ENCODE measurements at regions not wholly inside any gene's neighbourhood (a gene's known extent, or its start where the extent isn't known, plus 50 kb on each side); places are given as distances from the start of the nearest gene placed in this dataset.

DNA sequence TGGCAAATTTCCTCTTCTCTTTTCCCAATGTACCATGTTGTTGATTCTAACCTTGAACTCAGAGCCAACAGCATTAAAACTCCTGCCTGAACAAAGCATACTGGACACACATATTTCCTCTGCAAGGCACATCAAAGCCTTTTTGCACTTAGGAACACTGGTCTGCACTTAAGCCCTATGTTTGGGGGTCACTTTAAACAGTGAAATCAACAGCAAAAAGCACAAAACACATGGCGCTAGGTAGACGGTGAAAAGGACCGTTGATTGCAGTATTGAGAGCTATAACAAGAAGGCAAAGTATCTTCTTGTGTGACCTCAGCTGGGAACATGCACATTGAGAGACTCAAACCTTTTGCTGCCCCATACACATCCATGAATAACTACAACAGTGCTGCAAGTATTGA, 83.9 kb upstream of the SH3BP4 start (continued):
- TF ChIP-seq, protein P1, sequence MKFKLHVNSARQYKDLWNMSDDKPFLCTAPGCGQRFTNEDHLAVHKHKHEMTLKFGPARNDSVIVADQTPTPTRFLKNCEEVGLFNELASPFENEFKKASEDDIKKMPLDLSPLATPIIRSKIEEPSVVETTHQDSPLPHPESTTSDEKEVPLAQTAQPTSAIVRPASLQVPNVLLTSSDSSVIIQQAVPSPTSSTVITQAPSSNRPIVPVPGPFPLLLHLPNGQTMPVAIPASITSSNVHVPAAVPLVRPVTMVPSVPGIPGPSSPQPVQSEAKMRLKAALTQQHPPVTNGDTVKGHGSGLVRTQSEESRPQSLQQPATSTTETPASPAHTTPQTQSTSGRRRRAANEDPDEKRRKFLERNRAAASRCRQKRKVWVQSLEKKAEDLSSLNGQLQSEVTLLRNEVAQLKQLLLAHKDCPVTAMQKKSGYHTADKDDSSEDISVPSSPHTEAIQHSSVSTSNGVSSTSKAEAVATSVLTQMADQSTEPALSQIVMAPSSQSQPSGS (IDR thresholded peaks at IDR 0.05; ENCODE audit: low read length), result no peak
- TF ChIP-seq PML (IDR thresholded peaks at IDR 0.05; ENCODE audit: low read length) (no peak), NFYB (IDR thresholded peaks at IDR 0.05; ENCODE audit: insufficient read depth, low read depth, low read length) (no peak), IKZF1 (conservative IDR thresholded peaks at IDR 0.05) (no peak)

DNA sequence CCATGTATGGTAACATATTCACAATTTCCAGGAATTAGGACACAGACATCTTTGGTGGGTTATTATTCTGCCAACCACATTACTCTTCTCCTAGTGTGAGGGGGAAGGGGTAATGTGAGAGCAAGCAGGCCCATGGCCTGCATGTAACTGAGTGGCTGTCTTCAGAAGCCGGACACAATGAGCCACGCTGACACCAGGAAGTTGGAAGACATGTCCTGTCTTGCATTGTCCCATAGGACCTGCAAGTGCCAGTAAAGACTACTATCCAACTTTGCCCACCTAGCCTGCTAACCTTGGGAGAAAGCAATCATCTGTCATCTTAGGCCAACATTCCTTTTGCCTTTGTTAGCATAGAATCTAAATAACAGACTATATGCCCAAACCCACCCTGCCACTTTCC, 86.2 kb upstream of the SH3BP4 start:
- Histone ChIP-seq H3K4me3 (no peak overlapping the region), H3K36me3 (ENCODE audit: control insufficient read depth in 2 of 2, insufficient read depth in 2 of 2, low read length in 1 of 2) (no peaks in the 10 kb centered on the region), H3K27me3 (replicated peaks in 1 of 2; ENCODE audit: control insufficient read depth in 2 of 2, insufficient read depth in 2 of 2, low read length in 1 of 2) (no peaks in the 10 kb centered on the region), H3K9me3 (replicated peaks; ENCODE audit: control insufficient read depth, insufficient read depth, low read length) (no peaks in the 10 kb centered on the region; the same call in 2 of the 3 replicates), H3K4me2 (ENCODE audit: control insufficient read depth, insufficient read depth) (no peak overlapping the region), H3K27ac (ENCODE audit: control insufficient read depth, insufficient read depth) (no peak overlapping the region), H3K9ac (ENCODE audit: control insufficient read depth, insufficient read depth, low read length) (no peak overlapping the region), H3K79me2 (ENCODE audit: control insufficient read depth, insufficient read depth, low read length) (no peaks in the 10 kb centered on the region), H3K4me1 (ENCODE audit: control insufficient read depth, insufficient read depth, low read length) (no peaks in the 10 kb centered on the region), H4K20me1 (ENCODE audit: control insufficient read depth, insufficient read depth) (no peaks in the 10 kb centered on the region), H2AFZ (ENCODE audit: control insufficient read depth, low read depth, low read length) (no peak overlapping the region)
- BruUV-seq (replicated peaks), result no TSS peak
- in situ Hi-C loops (cut with MboI), result no loop called here
- ChIA-PET POLR2A (no interaction called here), RAD21 (ENCODE audit: unreplicated experiment) (no interaction called here), CTCF (no interaction called here), SMC1A (ENCODE audit: uncharacterized antibody, unreplicated experiment) (no interaction called here)
- no peak for DNase-seq (ENCODE audit: low read depth, low spot score)
- no peak for FAIRE-seq
- no peak for ATAC-seq
- intact Hi-C loops (cut with micrococcal nuclease; ENCODE audit: unreplicated experiment), result no loop called here
- 40% methylated on average over 2 of the region's 2 CpGs for WGBS (ENCODE audit: insufficient coverage, insufficient replicate concordance, low lambda C conversion rate, missing lambda C conversion rate)
- TF ChIP-seq, protein P2, sequence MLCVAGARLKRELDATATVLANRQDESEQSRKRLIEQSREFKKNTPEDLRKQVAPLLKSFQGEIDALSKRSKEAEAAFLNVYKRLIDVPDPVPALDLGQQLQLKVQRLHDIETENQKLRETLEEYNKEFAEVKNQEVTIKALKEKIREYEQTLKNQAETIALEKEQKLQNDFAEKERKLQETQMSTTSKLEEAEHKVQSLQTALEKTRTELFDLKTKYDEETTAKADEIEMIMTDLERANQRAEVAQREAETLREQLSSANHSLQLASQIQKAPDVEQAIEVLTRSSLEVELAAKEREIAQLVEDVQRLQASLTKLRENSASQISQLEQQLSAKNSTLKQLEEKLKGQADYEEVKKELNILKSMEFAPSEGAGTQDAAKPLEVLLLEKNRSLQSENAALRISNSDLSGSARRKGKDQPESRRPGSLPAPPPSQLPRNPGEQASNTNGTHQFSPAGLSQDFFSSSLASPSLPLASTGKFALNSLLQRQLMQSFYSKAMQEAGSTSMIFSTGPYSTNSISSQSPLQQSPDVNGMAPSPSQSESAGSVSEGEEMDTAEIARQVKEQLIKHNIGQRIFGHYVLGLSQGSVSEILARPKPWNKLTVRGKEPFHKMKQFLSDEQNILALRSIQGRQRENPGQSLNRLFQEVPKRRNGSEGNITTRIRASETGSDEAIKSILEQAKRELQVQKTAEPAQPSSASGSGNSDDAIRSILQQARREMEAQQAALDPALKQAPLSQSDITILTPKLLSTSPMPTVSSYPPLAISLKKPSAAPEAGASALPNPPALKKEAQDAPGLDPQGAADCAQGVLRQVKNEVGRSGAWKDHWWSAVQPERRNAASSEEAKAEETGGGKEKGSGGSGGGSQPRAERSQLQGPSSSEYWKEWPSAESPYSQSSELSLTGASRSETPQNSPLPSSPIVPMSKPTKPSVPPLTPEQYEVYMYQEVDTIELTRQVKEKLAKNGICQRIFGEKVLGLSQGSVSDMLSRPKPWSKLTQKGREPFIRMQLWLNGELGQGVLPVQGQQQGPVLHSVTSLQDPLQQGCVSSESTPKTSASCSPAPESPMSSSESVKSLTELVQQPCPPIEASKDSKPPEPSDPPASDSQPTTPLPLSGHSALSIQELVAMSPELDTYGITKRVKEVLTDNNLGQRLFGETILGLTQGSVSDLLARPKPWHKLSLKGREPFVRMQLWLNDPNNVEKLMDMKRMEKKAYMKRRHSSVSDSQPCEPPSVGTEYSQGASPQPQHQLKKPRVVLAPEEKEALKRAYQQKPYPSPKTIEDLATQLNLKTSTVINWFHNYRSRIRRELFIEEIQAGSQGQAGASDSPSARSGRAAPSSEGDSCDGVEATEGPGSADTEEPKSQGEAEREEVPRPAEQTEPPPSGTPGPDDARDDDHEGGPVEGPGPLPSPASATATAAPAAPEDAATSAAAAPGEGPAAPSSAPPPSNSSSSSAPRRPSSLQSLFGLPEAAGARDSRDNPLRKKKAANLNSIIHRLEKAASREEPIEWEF (IDR thresholded peaks at IDR 0.05; ENCODE audit: insufficient replicate concordance, low read depth, low read length), result no peak
- no peak for TF ChIP-seq IKZF2 (IDR thresholded peaks at IDR 0.05)
- TF ChIP-seq, protein P3, sequence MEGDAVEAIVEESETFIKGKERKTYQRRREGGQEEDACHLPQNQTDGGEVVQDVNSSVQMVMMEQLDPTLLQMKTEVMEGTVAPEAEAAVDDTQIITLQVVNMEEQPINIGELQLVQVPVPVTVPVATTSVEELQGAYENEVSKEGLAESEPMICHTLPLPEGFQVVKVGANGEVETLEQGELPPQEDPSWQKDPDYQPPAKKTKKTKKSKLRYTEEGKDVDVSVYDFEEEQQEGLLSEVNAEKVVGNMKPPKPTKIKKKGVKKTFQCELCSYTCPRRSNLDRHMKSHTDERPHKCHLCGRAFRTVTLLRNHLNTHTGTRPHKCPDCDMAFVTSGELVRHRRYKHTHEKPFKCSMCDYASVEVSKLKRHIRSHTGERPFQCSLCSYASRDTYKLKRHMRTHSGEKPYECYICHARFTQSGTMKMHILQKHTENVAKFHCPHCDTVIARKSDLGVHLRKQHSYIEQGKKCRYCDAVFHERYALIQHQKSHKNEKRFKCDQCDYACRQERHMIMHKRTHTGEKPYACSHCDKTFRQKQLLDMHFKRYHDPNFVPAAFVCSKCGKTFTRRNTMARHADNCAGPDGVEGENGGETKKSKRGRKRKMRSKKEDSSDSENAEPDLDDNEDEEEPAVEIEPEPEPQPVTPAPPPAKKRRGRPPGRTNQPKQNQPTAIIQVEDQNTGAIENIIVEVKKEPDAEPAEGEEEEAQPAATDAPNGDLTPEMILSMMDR (IDR thresholded peaks at IDR 0.05 in 2 of 3, conservative IDR thresholded peaks at IDR 0.05 in 1 of 3; ENCODE audit: control insufficient read depth in 2 of 3, extremely low read depth in 1 of 3, insufficient read depth in 1 of 3, low read depth in 3 of 3, low read length in 3 of 3), result no peak
- TF ChIP-seq KLF5 (IDR thresholded peaks at IDR 0.05; ENCODE audit: partially characterized antibody), result no peak
- TF ChIP-seq SP1 (IDR thresholded peaks at IDR 0.05; ENCODE audit: low read depth, low read length), result no peak
- no peak for TF ChIP-seq NFYB (IDR thresholded peaks at IDR 0.05; ENCODE audit: insufficient read depth, low read depth, low read length)
- TF ChIP-seq, protein P1 (IDR thresholded peaks at IDR 0.05; ENCODE audit: low read length), result no peak
- TF ChIP-seq, protein P4, sequence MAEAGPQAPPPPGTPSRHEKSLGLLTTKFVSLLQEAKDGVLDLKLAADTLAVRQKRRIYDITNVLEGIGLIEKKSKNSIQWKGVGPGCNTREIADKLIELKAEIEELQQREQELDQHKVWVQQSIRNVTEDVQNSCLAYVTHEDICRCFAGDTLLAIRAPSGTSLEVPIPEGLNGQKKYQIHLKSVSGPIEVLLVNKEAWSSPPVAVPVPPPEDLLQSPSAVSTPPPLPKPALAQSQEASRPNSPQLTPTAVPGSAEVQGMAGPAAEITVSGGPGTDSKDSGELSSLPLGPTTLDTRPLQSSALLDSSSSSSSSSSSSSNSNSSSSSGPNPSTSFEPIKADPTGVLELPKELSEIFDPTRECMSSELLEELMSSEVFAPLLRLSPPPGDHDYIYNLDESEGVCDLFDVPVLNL (IDR thresholded peaks at IDR 0.05; ENCODE audit: low read depth, low read length), result no peak
- TF ChIP-seq TARDBP (IDR thresholded peaks at IDR 0.05; ENCODE audit: borderline replicate concordance), result no peak
